ENCODE measurements at regions not wholly inside any gene's neighbourhood (a gene's known extent, or its start where the extent isn't known, plus 50 kb on each side); places are given as distances from the start of the nearest gene placed in this dataset.

DNA sequence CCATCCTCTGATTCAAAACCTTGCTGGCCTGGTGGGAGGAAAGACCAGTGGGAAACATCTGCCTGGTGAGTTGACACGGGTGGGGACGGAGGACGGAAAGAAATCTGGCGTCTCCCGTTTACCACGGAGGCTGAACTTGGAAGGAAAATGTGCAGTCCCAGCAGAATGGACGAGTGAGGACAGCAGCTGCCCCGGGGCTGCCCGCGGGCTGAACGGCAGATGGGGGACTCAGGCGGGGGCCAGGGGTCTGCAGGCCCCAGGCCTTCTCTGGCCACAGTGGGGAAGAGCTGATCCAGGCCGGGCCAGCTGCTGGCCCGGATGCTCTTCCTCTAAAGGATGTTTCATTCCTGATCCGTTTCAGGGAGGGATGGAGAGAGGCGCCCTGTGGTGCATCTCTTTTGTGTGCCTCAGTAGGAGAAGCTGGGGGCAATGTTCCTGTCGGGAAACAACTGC, 147.5 kb upstream of the CHST15 start:
- no peak for TF ChIP-seq CTCF (IDR thresholded peaks at IDR 0.05)
- no peak for TF ChIP-seq POLR2A (IDR thresholded peaks at IDR 0.05)
